Rectal smooth muscle tissue (tissue), 1 donor: ENCODE measurements at regions not wholly inside any gene's neighbourhood (a gene's known extent, or its start where the extent isn't known, plus 50 kb on each side); places are given as distances from the start of the nearest gene placed in this dataset.

ENCODE experiments used
- H3K27ac ChIP-seq: one replicate; pipeline ENCODE4 v1.7.0; 2013; ENCODE audit warnings: low read depth, low read length, inconsistent platforms
- H3K27me3 ChIP-seq: one replicate; pipeline ENCODE4 v1.7.0; 2013; ENCODE audit warnings: low read length; ENCODE audit not compliant: control insufficient read depth, insufficient read depth
- H3K36me3 ChIP-seq: one replicate; pipeline ENCODE4 v1.7.0; 2013; ENCODE audit warnings: low read length; ENCODE audit not compliant: control insufficient read depth, insufficient read depth
- H3K4me1 ChIP-seq: one replicate; pipeline ENCODE4 v1.7.0; 2013; ENCODE audit warnings: low read length; ENCODE audit not compliant: control insufficient read depth, insufficient read depth
- H3K4me3 ChIP-seq: one replicate; pipeline ENCODE4 v1.7.0; 2013; ENCODE audit warnings: low read length
- H3K9ac ChIP-seq: one replicate; pipeline ENCODE4 v1.7.0; 2013; ENCODE audit warnings: low read length

- Histone ChIP-seq H3K4me3 (no peak overlapping the region), H3K36me3 (no peaks in the 10 kb centered on the region), H3K27me3 (no peaks in the 10 kb centered on the region), H3K4me1 (no peaks in the 10 kb centered on the region), H3K27ac (no peak overlapping the region), H3K9ac (no peak overlapping the region)
Observed at GRCh38 chr2:156703642-156704041, 267.5 kb downstream of the GPD2 start.

DNA sequence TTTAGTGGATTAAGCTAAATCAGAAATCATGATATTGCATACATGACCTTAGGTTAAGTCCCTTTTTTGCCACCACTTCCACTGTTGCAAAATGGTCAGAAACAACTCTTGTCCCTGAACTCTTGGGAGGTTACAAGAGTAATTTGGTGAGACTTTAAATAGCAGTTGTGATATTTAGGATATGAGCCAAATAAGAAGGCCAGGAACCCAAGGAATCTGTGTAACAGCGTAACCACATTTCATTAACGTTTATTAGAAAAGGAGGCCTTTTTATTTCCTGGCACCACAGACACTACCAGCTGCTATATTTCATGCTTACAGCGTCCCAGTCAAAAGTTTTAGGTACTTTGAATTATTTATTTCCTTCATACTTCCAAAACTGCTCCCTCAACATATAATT lies 268.0 kb downstream of the GPD2 start:
- no peaks in the 10 kb centered on the region for H3K36me3 ChIP-seq
- no peaks in the 10 kb centered on the region for H3K4me1 ChIP-seq
- no peaks in the 10 kb centered on the region for H3K27me3 ChIP-seq
- H3K27ac ChIP-seq, result peak overlapping the region; percentile 27
- no peak overlapping the region for H3K4me3 ChIP-seq
- H3K9ac ChIP-seq, result no peak overlapping the region

DNA sequence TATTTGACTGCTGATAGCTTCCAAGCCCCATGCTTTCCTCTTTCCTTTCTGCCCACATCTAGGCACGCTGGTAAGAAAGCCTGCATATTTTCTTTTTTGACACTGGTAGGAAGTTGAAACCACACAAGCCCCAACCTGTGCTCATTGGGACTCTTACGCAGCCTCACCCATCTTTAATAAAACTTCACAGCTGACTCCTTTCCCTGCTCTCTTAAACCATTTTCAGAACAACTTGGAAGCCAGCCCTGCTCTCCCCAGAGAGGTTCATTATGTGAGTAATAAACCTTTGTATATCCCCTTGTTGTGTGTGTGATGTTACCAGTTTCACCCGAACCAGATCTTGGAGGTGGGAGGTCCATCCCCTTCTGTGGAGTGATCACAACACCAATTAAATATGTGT lies 268.4 kb downstream of the GPD2 start:
- H3K4me3 ChIP-seq, result no peak overlapping the region
- H3K9ac ChIP-seq, result no peak overlapping the region
- H3K36me3 ChIP-seq, result no peaks in the 10 kb centered on the region
- H3K4me1 ChIP-seq, result no peaks in the 10 kb centered on the region
- no peak overlapping the region for H3K27ac ChIP-seq
- no peaks in the 10 kb centered on the region for H3K27me3 ChIP-seq

DNA sequence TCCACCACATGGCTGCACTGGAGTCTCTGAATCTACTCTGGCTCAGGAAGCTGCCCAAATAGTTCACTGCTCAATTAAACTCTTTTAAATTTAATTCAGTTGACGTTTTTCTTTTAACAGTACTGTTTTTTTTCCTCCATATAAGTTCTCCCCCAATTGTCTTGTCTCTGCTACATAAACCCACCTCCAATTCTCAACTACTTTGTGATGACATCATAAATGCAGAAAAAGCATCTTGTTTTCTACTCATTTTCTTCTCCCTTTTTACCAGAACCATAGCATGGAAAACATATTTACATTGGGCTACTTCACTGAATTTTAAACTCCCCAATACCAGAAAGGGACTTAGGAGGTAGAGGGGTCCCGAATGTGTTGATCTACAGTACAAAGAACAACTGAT lies 270.4 kb downstream of the GPD2 start:
- no peaks in the 10 kb centered on the region for H3K27me3 ChIP-seq
- no peak overlapping the region for H3K27ac ChIP-seq
- H3K36me3 ChIP-seq, result no peaks in the 10 kb centered on the region
- H3K9ac ChIP-seq, result no peak overlapping the region
- H3K4me3 ChIP-seq, result no peak overlapping the region
- H3K4me1 ChIP-seq, result no peaks in the 10 kb centered on the region

DNA sequence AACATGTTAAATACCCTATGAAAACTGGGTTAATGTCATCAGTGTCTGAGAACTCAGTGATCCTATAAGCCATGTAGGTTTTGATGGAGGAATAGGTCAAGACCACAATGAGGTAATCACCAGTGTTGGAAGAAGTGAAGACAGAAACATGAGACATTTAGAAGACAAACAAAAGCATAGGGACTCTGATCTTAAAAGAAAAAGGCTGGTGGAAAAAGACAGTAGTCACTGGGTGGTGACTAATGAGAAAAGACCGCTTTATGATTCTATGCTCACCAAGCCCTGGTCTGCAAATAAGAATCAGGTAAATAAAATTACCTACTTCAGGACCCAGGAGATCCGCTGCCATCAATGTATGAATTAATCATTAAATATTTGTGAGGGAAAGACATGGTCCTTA lies 271.9 kb downstream of the GPD2 start:
- Histone ChIP-seq H3K36me3 (no peaks in the 10 kb centered on the region), H3K4me1 (no peaks in the 10 kb centered on the region), H3K9ac (no peak overlapping the region), H3K27ac (no peak overlapping the region), H3K4me3 (no peak overlapping the region), H3K27me3 (no peaks in the 10 kb centered on the region)

DNA sequence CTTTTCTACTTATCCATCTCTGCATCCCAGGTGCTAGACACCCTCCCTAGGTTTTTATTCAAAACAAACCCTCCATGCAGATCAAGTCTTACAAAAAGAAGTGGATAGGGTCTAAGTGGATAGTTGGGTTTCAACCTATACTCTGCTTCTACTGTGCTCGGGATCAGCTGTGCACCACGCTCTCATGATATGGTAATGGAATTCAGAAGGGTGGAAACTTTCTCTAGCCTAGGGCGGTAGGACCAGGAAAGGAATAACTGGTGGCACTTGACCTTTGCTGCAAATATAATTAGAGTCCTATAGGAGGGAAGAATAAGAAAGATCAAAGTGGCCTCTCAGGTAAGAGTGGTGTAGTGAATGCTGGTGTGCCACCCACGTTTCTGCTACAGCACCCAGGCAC lies 272.9 kb downstream of the GPD2 start:
- H3K27ac ChIP-seq, result no peak overlapping the region

DNA sequence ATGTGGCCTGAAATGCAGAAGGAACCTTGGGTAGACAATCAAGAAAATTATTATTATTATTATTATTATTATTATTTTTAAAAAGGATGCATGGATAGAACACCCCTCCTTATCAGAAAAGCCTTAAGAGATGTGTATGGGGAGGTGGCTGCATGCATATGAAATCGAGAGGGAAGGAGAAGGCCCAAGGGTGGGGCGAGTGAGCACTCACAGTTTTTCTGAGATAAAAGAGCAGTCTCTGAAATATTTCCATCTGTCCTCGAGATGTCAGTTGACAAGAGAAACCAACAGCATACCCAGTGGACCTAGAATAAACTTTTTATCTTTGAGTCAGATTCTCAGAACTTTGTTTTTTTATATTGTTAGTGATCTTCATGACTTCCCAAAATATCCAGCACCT lies 282.9 kb downstream of the GPD2 start:
- Histone ChIP-seq H3K27me3 (no peaks in the 10 kb centered on the region), H3K4me1 (no peaks in the 10 kb centered on the region), H3K36me3 (no peaks in the 10 kb centered on the region), H3K4me3 (no peak overlapping the region), H3K9ac (no peak overlapping the region), H3K27ac (no peak overlapping the region)

More for the DNA sequence above, 272.9 kb downstream of the GPD2 start:
- Histone ChIP-seq H3K36me3 (no peaks in the 10 kb centered on the region), H3K4me1 (no peaks in the 10 kb centered on the region), H3K27me3 (no peaks in the 10 kb centered on the region), H3K4me3 (no peak overlapping the region), H3K9ac (no peak overlapping the region)

DNA sequence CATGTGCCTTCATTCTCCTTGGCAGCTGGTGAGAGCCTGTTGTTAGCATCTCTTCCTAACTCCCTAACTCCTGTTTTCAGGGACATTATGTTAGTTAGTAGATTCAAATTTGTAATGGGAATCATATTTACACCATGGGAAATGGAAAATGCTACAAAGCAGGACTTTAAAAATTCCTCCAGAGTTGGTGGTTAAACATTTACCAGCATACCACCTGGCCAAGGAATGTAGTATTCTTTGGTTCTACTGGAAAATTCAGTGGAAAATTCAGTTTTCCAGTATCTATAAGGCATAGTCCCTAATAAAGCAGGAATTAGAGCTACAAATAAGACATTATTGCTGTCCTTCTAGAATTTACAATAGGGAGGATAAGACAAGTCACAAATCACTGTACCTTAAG lies 291.7 kb downstream of the GPD2 start:
- no peak overlapping the region for H3K9ac ChIP-seq
- H3K36me3 ChIP-seq, result no peaks in the 10 kb centered on the region
- no peak overlapping the region for H3K27ac ChIP-seq

GRCh38 chr2:156728328-156728727 lies 292.1 kb downstream of the GPD2 start:
- H3K36me3 ChIP-seq, result no peaks in the 10 kb centered on the region
- no peak overlapping the region for H3K27ac ChIP-seq
- H3K4me1 ChIP-seq, result no peaks in the 10 kb centered on the region
- no peak overlapping the region for H3K4me3 ChIP-seq
- H3K9ac ChIP-seq, result no peak overlapping the region
- H3K27me3 ChIP-seq, result no peaks in the 10 kb centered on the region

More for the DNA sequence above, 291.7 kb downstream of the GPD2 start:
- Histone ChIP-seq H3K27me3 (no peaks in the 10 kb centered on the region), H3K4me3 (no peak overlapping the region), H3K4me1 (no peaks in the 10 kb centered on the region)

DNA sequence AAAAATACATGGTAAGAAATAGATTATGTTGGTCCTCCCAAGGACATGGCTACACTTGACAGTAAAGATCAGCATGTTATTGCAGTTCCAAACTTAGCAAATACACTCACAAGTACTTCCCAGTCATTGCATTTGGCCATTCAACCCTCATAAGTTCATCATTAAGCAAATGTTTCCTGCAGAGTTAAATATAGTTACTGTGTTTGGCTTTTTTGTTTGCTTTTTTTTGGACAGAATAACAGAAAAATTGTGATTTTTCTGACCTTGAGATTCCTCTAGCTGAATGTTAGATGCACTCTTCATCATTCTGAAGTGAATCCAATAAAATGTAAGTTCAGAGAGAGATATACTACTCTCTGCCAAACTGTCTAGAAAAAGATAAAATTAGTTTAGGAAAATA lies 295.3 kb downstream of the GPD2 start:
- Histone ChIP-seq H3K4me1 (no peaks in the 10 kb centered on the region), H3K27ac (no peak overlapping the region), H3K27me3 (no peaks in the 10 kb centered on the region), H3K9ac (no peak overlapping the region), H3K4me3 (no peak overlapping the region), H3K36me3 (no peaks in the 10 kb centered on the region)

DNA sequence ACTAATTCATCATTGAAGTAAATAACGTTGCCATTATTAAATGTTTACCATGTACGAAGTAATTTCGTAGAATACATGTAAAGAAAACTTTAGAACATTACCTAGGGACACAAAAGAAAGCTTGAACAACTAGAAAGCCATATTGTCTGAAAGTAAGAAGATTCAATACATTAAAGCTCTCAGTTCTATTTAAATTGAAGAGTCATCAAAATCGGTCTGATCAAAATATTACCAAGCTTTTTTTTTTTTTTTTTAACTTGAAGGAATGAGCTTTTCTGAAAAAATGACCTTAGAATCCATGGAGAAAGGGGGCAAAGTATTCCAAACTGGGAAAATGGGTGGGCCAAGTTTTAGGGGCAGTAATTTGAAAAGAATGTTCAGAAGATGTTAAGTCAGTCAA lies 300.8 kb downstream of the GPD2 start:
- H3K36me3 ChIP-seq, result no peaks in the 10 kb centered on the region
- H3K4me3 ChIP-seq, result no peak overlapping the region
- H3K27ac ChIP-seq, result no peak overlapping the region
- H3K9ac ChIP-seq, result no peak overlapping the region
- no peaks in the 10 kb centered on the region for H3K4me1 ChIP-seq
- H3K27me3 ChIP-seq, result no peaks in the 10 kb centered on the region

- no peak overlapping the region for H3K27ac ChIP-seq
- H3K27me3 ChIP-seq, result no peaks in the 10 kb centered on the region
- H3K9ac ChIP-seq, result no peak overlapping the region
- H3K4me3 ChIP-seq, result no peak overlapping the region
- no peaks in the 10 kb centered on the region for H3K36me3 ChIP-seq
- H3K4me1 ChIP-seq, result no peaks in the 10 kb centered on the region
Observed at GRCh38 chr2:156739301-156739700, 303.1 kb downstream of the GPD2 start.

DNA sequence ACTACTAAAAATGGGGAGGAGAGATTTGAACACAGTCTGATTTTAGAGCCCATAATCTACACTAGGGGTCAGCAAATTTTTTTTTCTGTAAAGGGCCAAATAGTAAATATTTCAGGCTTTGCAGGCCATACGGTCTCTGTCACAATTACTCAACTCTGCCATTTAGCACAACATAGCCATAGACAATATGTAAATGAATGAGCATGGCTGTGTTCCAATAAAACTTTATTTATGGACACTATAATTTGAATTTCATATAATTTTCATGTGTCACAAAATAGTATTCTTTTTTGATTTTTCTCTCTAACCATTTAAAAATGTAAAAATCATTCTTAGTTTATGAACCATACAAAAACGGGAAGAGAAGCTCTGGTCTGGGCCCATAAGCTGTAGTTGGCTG lies 309.4 kb downstream of the GPD2 start:
- Histone ChIP-seq H3K27ac (no peak overlapping the region), H3K36me3 (no peaks in the 10 kb centered on the region), H3K9ac (no peak overlapping the region), H3K4me1 (no peaks in the 10 kb centered on the region), H3K4me3 (no peak overlapping the region), H3K27me3 (no peaks in the 10 kb centered on the region)

DNA sequence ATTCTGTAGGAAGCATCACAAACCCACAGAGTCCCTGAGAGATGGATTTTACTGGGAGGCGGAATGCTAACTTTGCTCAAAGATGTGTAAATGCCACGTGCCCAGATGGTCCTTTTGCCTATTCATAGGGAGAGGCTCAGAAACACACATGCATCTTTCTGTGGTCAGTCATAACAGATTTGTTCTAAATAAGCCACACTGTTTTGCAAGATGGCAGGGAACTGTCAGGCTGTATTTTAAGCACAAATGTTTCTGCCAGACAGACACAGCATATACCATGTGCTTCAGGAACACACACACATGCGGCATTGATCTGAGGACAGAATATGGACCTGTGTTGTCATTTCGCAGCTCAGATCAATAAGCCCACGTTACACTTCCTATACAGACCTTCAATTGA lies 312.0 kb downstream of the GPD2 start:
- no peak overlapping the region for H3K4me3 ChIP-seq
- H3K9ac ChIP-seq, result no peak overlapping the region
- H3K27ac ChIP-seq, result no peak overlapping the region
- H3K36me3 ChIP-seq, result no peaks in the 10 kb centered on the region
- H3K27me3 ChIP-seq, result no peaks in the 10 kb centered on the region
- H3K4me1 ChIP-seq, result no peaks in the 10 kb centered on the region
